DND-41 (cell line): ENCODE measurements at regions not wholly inside any gene's neighbourhood (a gene's known extent, or its start where the extent isn't known, plus 50 kb on each side); places are given as distances from the start of the nearest gene placed in this dataset.

Experiments used
- ATAC-seq: fragments of 200-7000 bp; cut with Tn5 transposase; 3 replicates; pipeline ENCODE4 v1.9.1; 2021; ENCODE audit warnings: low read depth; ENCODE audit not compliant: insufficient read depth
- DNase-seq: peaks from one replicate; pipeline ENCODE4 v3.0.0-alpha.2; 2020
- H2AFZ ChIP-seq: 2 replicates; pipeline ENCODE4 v1.6.0; 2012; ENCODE audit warnings: low read depth, low read length
- H3K27ac ChIP-seq: 2 replicates; pipeline ENCODE4 v1.5.1; 2012; ENCODE audit warnings: low read length, inconsistent platforms
- H3K27me3 ChIP-seq: fragments of 200-600 bp; sonication (generic); 2 replicates; pipeline ENCODE4 v1.6.0; 2012; ENCODE audit warnings: low read length, mild to moderate bottlenecking, inconsistent platforms; ENCODE audit not compliant: insufficient read depth, poor library complexity
- H3K36me3 ChIP-seq: 2 replicates; pipeline ENCODE4 v1.5.1; 2012; ENCODE audit warnings: low read length, inconsistent platforms; ENCODE audit not compliant: insufficient read depth
- H3K4me1 ChIP-seq: 2 replicates; pipeline ENCODE4 v1.5.1; 2012; ENCODE audit warnings: mild to moderate bottlenecking, low read length; ENCODE audit not compliant: insufficient read depth
- H3K4me2 ChIP-seq: 2 replicates; pipeline ENCODE4 v1.6.0; 2012; ENCODE audit warnings: mild to moderate bottlenecking, moderate library complexity, low read length, inconsistent platforms; ENCODE audit not compliant: insufficient read depth
- H3K4me3 ChIP-seq, 2 experiments: fragments of 200-600 bp in 1 of 2; shearing (Covaris generic) in 1 of 2; 2 replicates each; pipeline ENCODE4 v1.5.1; 2012 to 2016; ENCODE audit warnings: inconsistent platforms in 2 of 2, low read length in 2 of 2, mild to moderate bottlenecking in 2 of 2, low read depth in 1 of 2, moderate library complexity in 1 of 2
- H3K79me2 ChIP-seq: 2 replicates; pipeline ENCODE4 v1.6.0; 2012; ENCODE audit warnings: low read length, inconsistent platforms; ENCODE audit not compliant: insufficient read depth
- H3K9ac ChIP-seq: 2 replicates; pipeline ENCODE4 v1.6.0; 2012; ENCODE audit warnings: low read depth, mild to moderate bottlenecking, inconsistent platforms, low read length, moderate library complexity
- H3K9me3 ChIP-seq: 2 replicates; pipeline ENCODE4 v1.5.1; 2012; ENCODE audit warnings: low read length, moderate library complexity, mild to moderate bottlenecking, inconsistent platforms; ENCODE audit not compliant: insufficient read depth, severe bottlenecking
- H4K20me1 ChIP-seq: 2 replicates; pipeline ENCODE4 v1.6.0; 2012; ENCODE audit warnings: low read length; ENCODE audit not compliant: insufficient read depth
- CTCF ChIP-seq: IDR thresholded peaks from 2 replicates; pipeline ENCODE4 v1.5.1; 2012; ENCODE audit warnings: borderline replicate concordance, low read length, moderate library complexity, mild to moderate bottlenecking; ENCODE audit not compliant: poor library complexity, severe bottlenecking; ENCODE audit errors: extremely low read depth
- EZH2 ChIP-seq: IDR thresholded peaks from 3 replicates; pipeline ENCODE4 v1.6.1; 2012; ENCODE audit warnings: borderline replicate concordance, low read depth, mild to moderate bottlenecking, moderate library complexity, low read length, inconsistent platforms; ENCODE audit not compliant: severe bottlenecking

- TF ChIP-seq CTCF: no peak
- no peak for TF ChIP-seq EZH2
- H3K27me3 ChIP-seq: no peaks in the 10 kb centered on the region
- H3K9me3 ChIP-seq: no peaks in the 10 kb centered on the region
- no peaks in the 10 kb centered on the region for H3K79me2 ChIP-seq
- H3K4me1 ChIP-seq: no peaks in the 10 kb centered on the region
- no peak overlapping the region for H3K27ac ChIP-seq
- H3K36me3 ChIP-seq: no peaks in the 10 kb centered on the region
- DNase-seq: no peak
- H3K4me2 ChIP-seq: no peak overlapping the region
- no peak for ATAC-seq
- no peak overlapping the region for H3K4me3 ChIP-seq
- no peak overlapping the region for H2AFZ ChIP-seq
- H3K9ac ChIP-seq: no peak overlapping the region
- no peaks in the 10 kb centered on the region for H4K20me1 ChIP-seq
Observed at GRCh38 chr2:62302631-62303435, 106.9 kb downstream of the B3GNT2 start.

- Histone ChIP-seq H3K79me2 (no peaks in the 10 kb centered on the region), H3K4me3 (no peak overlapping the region), H3K9ac (no peak overlapping the region), H4K20me1 (no peaks in the 10 kb centered on the region), H3K4me1 (no peaks in the 10 kb centered on the region), H3K4me2 (no peak overlapping the region), H2AFZ (no peak overlapping the region), H3K9me3 (no peaks in the 10 kb centered on the region), H3K36me3 (no peaks in the 10 kb centered on the region), H3K27ac (no peak overlapping the region), H3K27me3 (no peaks in the 10 kb centered on the region)
- TF ChIP-seq EZH2 (no peak), CTCF (no peak)
- ATAC-seq (no peak), DNase-seq (no peak)
Observed at GRCh38 chr2:62300925-62301324, 105.0 kb downstream of the B3GNT2 start.

- no peak overlapping the region for H3K4me3 ChIP-seq
- H3K27ac ChIP-seq: no peak overlapping the region
- no peak overlapping the region for H3K4me2 ChIP-seq
- H3K9ac ChIP-seq: no peak overlapping the region
- no peaks in the 10 kb centered on the region for H3K4me1 ChIP-seq
- DNase-seq (no peak), ATAC-seq (no peak)
- no peaks in the 10 kb centered on the region for H4K20me1 ChIP-seq
- no peak overlapping the region for H2AFZ ChIP-seq
- H3K9me3 ChIP-seq: no peaks in the 10 kb centered on the region
- H3K27me3 ChIP-seq: no peaks in the 10 kb centered on the region
- TF ChIP-seq CTCF (no peak), EZH2 (no peak)
- no peaks in the 10 kb centered on the region for H3K36me3 ChIP-seq
- no peaks in the 10 kb centered on the region for H3K79me2 ChIP-seq
Observed at GRCh38 chr2:62297624-62298010, 101.7 kb downstream of the B3GNT2 start.
